ENCODE measurements at regions not wholly inside any gene's neighbourhood (a gene's known extent, or its start where the extent isn't known, plus 50 kb on each side); places are given as distances from the start of the nearest gene placed in this dataset.
"Not testable (repeated sequence)": the region's sequence is repeated elsewhere in the genome, so short reads cannot be mapped to it uniquely, and the experiment has no call there.

- no peak for DNase-seq (ENCODE audit: low read depth, low spot score)
- in situ Hi-C loops (cut with HindIII; ENCODE audit: low sequenced_read_pairs): no loop called here
- H3K4me3 ChIP-seq (ENCODE audit: low read depth, low read length): no peak overlapping the region
- no peak for TF ChIP-seq CTCF (IDR thresholded peaks at IDR 0.05; ENCODE audit: low read depth, low read length)
Observed at GRCh38 chr12:24630446-24630845, 318.5 kb downstream of the BCAT1 start.

- H3K4me3 ChIP-seq (ENCODE audit: low read depth, low read length): no peak overlapping the region
- no peak for DNase-seq (ENCODE audit: low read depth, low spot score)
- in situ Hi-C loops (cut with HindIII; ENCODE audit: low sequenced_read_pairs): no loop called here
- no peak for TF ChIP-seq CTCF (IDR thresholded peaks at IDR 0.05; ENCODE audit: low read depth, low read length)
Observed at GRCh38 chr12:24625103-24625502, 323.8 kb downstream of the BCAT1 start.

- in situ Hi-C loops (cut with HindIII; ENCODE audit: low sequenced_read_pairs); DNase-seq (ENCODE audit: low read depth, low spot score); H3K4me3 ChIP-seq (ENCODE audit: low read depth, low read length): not testable (repeated sequence)
Observed at GRCh38 chr12:24619954-24620353, 328.9 kb downstream of the BCAT1 start.

- TF ChIP-seq CTCF (IDR thresholded peaks at IDR 0.05; ENCODE audit: low read depth, low read length): no peak
- H3K4me3 ChIP-seq (ENCODE audit: low read depth, low read length): no peak overlapping the region
- DNase-seq (ENCODE audit: low read depth, low spot score): peak; percentile 84
- in situ Hi-C loops (cut with HindIII; ENCODE audit: low sequenced_read_pairs): no loop called here
Observed at GRCh38 chr12:24617471-24617870, 331.4 kb downstream of the BCAT1 start.

GRCh38 chr12:24615967-24616411 lies 332.9 kb downstream of the BCAT1 start:
- TF ChIP-seq CTCF (IDR thresholded peaks at IDR 0.05; ENCODE audit: low read depth, low read length): no peak
- in situ Hi-C loops (cut with HindIII; ENCODE audit: low sequenced_read_pairs): no loop called here
- peak; percentile 70 for DNase-seq (ENCODE audit: low read depth, low spot score)
- H3K4me3 ChIP-seq (ENCODE audit: low read depth, low read length): no peak overlapping the region

GRCh38 chr12:24608637-24609285 lies 340.1 kb downstream of the BCAT1 start:
- DNase-seq (ENCODE audit: low read depth, low spot score): peak; percentile 61
- in situ Hi-C loops (cut with HindIII; ENCODE audit: low sequenced_read_pairs): no loop called here
- no peak for TF ChIP-seq CTCF (IDR thresholded peaks at IDR 0.05; ENCODE audit: low read depth, low read length)
- no peak overlapping the region for H3K4me3 ChIP-seq (ENCODE audit: low read depth, low read length)

GRCh38 chr12:24608108-24608507 lies 340.8 kb downstream of the BCAT1 start:
- H3K4me3 ChIP-seq (ENCODE audit: low read depth, low read length): no peak overlapping the region
- no peak for TF ChIP-seq CTCF (IDR thresholded peaks at IDR 0.05; ENCODE audit: low read depth, low read length)
- no peak for DNase-seq (ENCODE audit: low read depth, low spot score)
- in situ Hi-C loops (cut with HindIII; ENCODE audit: low sequenced_read_pairs): no loop called here

Data from astrocyte of the spinal cord (primary cell).